Muscle of leg (tissue), 3 donors: ENCODE measurements at regions not wholly inside any gene's neighbourhood (a gene's known extent, or its start where the extent isn't known, plus 50 kb on each side); places are given as distances from the start of the nearest gene placed in this dataset.

Source experiments
- DNase-seq: peaks from one replicate; pipeline ENCODE4 v3.0.0; 2013
- H3K27ac ChIP-seq: one replicate; pipeline ENCODE4 v1.5.1; 2013; ENCODE audit warnings: mild to moderate bottlenecking, low read length, control low read depth
- H3K27me3 ChIP-seq: one replicate; pipeline ENCODE4 v1.6.1; 2013; ENCODE audit warnings: low read length; ENCODE audit not compliant: control insufficient read depth, insufficient read depth
- H3K36me3 ChIP-seq: one replicate; pipeline ENCODE4 v1.6.1; 2013; ENCODE audit warnings: low read length; ENCODE audit not compliant: control insufficient read depth, insufficient read depth
- H3K4me1 ChIP-seq: one replicate; pipeline ENCODE4 v1.6.1; 2013; ENCODE audit warnings: low read length; ENCODE audit not compliant: control insufficient read depth, insufficient read depth
- H3K4me3 ChIP-seq: one replicate; pipeline ENCODE4 v1.5.1; 2013; ENCODE audit warnings: low read length, control low read depth
- H3K9me3 ChIP-seq: replicated peaks from 2 replicates; pipeline ENCODE4 v1.6.1; 2013; ENCODE audit warnings: low read depth, low read length; ENCODE audit not compliant: control insufficient read depth
- WGBS: methylation state at CpG from one replicate; pipeline ENCODE4 v1.1.5; 2013; ENCODE audit warnings: missing lambda C conversion rate; ENCODE audit not compliant: insufficient coverage; 5-methylcytosine and 5-hydroxymethylcytosine counted together

- no peaks in the 10 kb centered on the region for H3K36me3 ChIP-seq
- DNase-seq, result no peak
- H3K4me3 ChIP-seq, result no peak overlapping the region
- no peaks in the 10 kb centered on the region for H3K4me1 ChIP-seq
- H3K9me3 ChIP-seq, result no peaks in the 10 kb centered on the region
- H3K27me3 ChIP-seq, result no peaks in the 10 kb centered on the region
- 69% methylated on average over 4 of the region's 5 CpGs for WGBS
- no peak overlapping the region for H3K27ac ChIP-seq
These were observed 223.0 kb downstream of the NFATC2 start for GRCh38 chr20:51319522-51319921.

- Histone ChIP-seq H3K4me3 (no peak overlapping the region), H3K27ac (no peak overlapping the region), H3K9me3 (no peaks in the 10 kb centered on the region), H3K27me3 (no peaks in the 10 kb centered on the region), H3K36me3 (no peaks in the 10 kb centered on the region), H3K4me1 (no peaks in the 10 kb centered on the region)
- no peak for DNase-seq
- WGBS, result 48% methylated on average over 26 of the region's 27 CpGs
These were observed 224.2 kb downstream of the NFATC2 start for GRCh38 chr20:51318058-51318949.

GRCh38 chr20:51315390-51315789, 227.1 kb downstream of the NFATC2 start:
- H3K4me1 ChIP-seq, result no peaks in the 10 kb centered on the region
- H3K4me3 ChIP-seq, result no peak overlapping the region
- H3K36me3 ChIP-seq, result no peaks in the 10 kb centered on the region
- no peak for DNase-seq
- no peaks in the 10 kb centered on the region for H3K27me3 ChIP-seq
- H3K27ac ChIP-seq, result no peak overlapping the region
- H3K9me3 ChIP-seq, result no peaks in the 10 kb centered on the region

- WGBS, result 31% methylated on average over 2 of the region's 5 CpGs
- peak; percentile 30 for DNase-seq
- Histone ChIP-seq H3K27me3 (peaks cover 3% of the 10 kb centered on the region), H3K9me3 (no peaks in the 10 kb centered on the region), H3K27ac (no peak overlapping the region), H3K4me3 (no peak overlapping the region), H3K36me3 (no peaks in the 10 kb centered on the region), H3K4me1 (no peaks in the 10 kb centered on the region)
These were observed 229.1 kb downstream of the NFATC2 start for GRCh38 chr20:51313358-51313827.

- WGBS, result no CpG with 5 or more reads among the region's 3 CpGs
- no peak for DNase-seq
- H3K27ac ChIP-seq, result no peak overlapping the region
- peaks cover 3% of the 10 kb centered on the region for H3K27me3 ChIP-seq
- H3K9me3 ChIP-seq, result no peaks in the 10 kb centered on the region
- H3K4me3 ChIP-seq, result no peak overlapping the region
- H3K4me1 ChIP-seq, result no peaks in the 10 kb centered on the region
- no peaks in the 10 kb centered on the region for H3K36me3 ChIP-seq
These were observed 230.1 kb downstream of the NFATC2 start for GRCh38 chr20:51312480-51312783.

GRCh38 chr20:51311636-51312479, 230.7 kb downstream of the NFATC2 start:
- Histone ChIP-seq H3K27me3 (peaks cover 3% of the 10 kb centered on the region), H3K27ac (no peak overlapping the region), H3K36me3 (no peaks in the 10 kb centered on the region), H3K9me3 (no peaks in the 10 kb centered on the region), H3K4me1 (peaks cover under 1% of the 10 kb centered on the region), H3K4me3 (no peak overlapping the region)
- 55% methylated on average over 2 of the region's 12 CpGs for WGBS
- no peak for DNase-seq

GRCh38 chr20:51310216-51310615, 232.3 kb downstream of the NFATC2 start:
- Histone ChIP-seq H3K4me3 (no peak overlapping the region), H3K27me3 (peaks cover 3% of the 10 kb centered on the region), H3K27ac (no peak overlapping the region), H3K9me3 (no peaks in the 10 kb centered on the region), H3K36me3 (no peaks in the 10 kb centered on the region), H3K4me1 (peaks cover 5% of the 10 kb centered on the region)
- WGBS, result 97% methylated on average over 2 of the region's 2 CpGs
- no peak for DNase-seq

- Histone ChIP-seq H3K36me3 (no peaks in the 10 kb centered on the region), H3K4me3 (no peak overlapping the region), H3K27ac (no peak overlapping the region), H3K4me1 (peaks cover 5% of the 10 kb centered on the region), H3K9me3 (peaks cover under 1% of the 10 kb centered on the region), H3K27me3 (peaks cover 3% of the 10 kb centered on the region)
- DNase-seq, result no peak
- 71% methylated on average over 1 of the region's 2 CpGs for WGBS
These were observed 233.4 kb downstream of the NFATC2 start for GRCh38 chr20:51309128-51309527.

- Histone ChIP-seq H3K27ac (no peak overlapping the region), H3K9me3 (peaks cover 5% of the 10 kb centered on the region), H3K27me3 (peaks cover 3% of the 10 kb centered on the region), H3K4me1 (peaks cover 5% of the 10 kb centered on the region), H3K4me3 (no peak overlapping the region), H3K36me3 (no peaks in the 10 kb centered on the region)
- 40% methylated on average over 13 of the region's 29 CpGs for WGBS
- DNase-seq, result peak; percentile 76
These were observed 235.8 kb downstream of the NFATC2 start for GRCh38 chr20:51306521-51307358.

- no peaks in the 10 kb centered on the region for H3K36me3 ChIP-seq
- H3K27me3 ChIP-seq, result peaks cover 3% of the 10 kb centered on the region
- DNase-seq, result no peak
- WGBS, result 60% methylated on average over 5 of the region's 8 CpGs
- peaks cover 5% of the 10 kb centered on the region for H3K9me3 ChIP-seq
- no peak overlapping the region for H3K4me3 ChIP-seq
- H3K4me1 ChIP-seq, result peaks cover 5% of the 10 kb centered on the region
- H3K27ac ChIP-seq, result no peak overlapping the region
These were observed 236.4 kb downstream of the NFATC2 start for GRCh38 chr20:51306081-51306480.
